ENCODE measurements at regions not wholly inside any gene's neighbourhood (a gene's known extent, or its start where the extent isn't known, plus 50 kb on each side); places are given as distances from the start of the nearest gene placed in this dataset.
A peak's percentile ranks its signal among the peaks of the same experiment; 100 is the strongest.

DNA sequence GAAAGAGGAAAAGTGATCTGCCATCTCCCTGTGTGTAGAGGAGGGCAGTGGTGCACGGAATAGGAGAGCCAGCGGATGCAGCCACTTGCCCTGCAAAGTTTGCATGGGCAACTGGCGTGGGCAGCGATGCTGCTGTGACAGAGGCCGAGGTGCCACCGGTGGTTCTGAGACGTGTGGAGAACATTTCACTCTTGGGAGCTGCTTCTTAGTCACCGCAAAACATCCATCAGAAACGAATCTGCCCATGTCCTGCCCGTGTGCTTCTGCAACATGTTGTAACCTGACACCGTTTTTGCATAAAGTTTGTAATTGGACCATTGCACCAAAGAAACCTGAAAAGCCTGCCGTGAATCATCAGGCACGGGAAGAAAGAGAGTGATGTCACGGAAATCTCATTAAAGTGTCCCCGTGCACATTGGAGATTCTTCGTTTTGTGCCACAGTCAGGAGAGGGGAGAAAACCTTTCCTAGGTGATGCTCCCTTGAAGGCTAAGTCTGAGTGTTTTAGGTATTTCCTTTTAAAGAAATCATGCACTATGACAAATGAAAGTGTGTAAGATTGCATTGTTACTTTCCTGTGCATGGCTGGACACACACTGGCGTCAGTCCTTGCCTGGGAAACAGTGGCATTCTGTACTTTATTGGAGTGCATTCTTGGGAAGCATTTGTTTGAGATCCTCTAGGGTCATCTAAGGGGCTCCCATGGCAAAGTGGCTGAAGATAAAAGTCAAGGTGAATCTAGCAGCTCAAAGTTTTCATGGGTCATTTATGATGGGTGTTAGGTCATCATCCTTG is 302.6 kb downstream of the KLF6 start:
- no peak for DNase-seq (ENCODE audit: low spot score)

DNA sequence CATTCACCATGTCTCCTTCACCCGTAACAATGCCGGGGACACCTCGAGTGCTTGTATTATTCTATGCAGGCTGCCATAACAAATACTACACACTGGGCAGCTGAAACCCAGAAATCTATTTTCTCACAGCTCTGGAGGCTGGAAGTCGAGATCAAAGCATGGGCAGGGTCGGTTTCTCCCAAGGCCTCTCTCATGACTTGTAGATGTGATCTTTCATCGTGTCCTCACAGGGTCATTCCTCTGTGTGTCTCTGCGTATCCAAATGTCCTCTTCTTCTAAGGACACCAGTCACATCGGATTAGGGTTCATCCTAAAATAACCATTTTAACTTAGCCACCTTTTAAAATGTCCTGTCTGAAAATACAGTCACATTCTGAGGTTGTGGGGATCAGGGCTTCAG is 303.5 kb downstream of the KLF6 start:
- DNase-seq (ENCODE audit: low spot score) = no peak

DNA sequence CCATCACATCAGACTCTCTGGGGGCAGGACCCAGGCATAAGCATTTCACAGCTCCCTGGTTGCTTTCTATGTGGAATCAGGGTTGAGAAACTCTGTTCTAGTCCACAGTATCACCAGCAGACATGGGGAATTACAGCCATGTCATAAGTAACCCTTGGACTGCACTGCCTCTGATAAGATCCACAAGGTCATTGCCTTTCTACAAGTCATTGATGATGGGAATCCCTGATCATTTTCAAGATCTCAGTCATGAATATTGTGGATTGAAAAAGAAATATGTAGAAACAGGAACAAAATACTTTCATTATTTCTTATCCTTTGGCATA is 304.1 kb downstream of the KLF6 start:
- no peak for DNase-seq (ENCODE audit: low spot score)

DNA sequence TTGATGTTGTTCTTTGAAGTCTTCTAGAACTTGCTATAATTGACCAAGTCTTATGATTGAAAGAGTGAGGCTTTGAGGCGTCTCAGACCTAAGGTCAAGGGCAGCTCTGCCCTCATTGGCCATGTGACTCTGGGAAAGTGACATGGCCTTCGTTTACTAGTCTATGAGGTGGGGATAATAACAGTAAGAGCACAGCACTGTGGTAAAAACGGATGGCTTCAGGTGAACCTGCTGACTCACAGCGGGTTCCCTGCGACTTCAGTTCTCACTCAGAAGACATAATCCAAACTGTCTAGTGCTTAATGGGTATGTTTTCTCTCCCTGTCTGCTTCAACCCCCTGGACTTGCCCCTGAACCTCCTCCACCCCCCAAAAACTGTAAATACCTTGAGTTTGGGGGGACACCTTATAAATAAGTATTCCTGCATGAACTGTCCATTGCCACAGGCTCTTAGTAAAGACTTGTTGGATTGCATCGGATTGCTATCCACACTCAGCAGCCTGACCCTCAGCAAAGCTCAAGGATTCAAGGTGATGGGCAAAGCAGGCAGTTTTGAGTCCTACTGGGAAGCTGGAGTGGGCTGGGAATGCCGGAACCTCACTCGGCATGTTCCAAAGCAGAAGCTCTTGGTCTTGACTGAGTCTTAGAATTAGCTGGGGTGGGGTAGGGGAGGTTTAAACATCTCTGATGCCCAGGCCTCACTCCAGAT is 304.6 kb downstream of the KLF6 start:
- no peak for DNase-seq (ENCODE audit: low spot score)

DNA sequence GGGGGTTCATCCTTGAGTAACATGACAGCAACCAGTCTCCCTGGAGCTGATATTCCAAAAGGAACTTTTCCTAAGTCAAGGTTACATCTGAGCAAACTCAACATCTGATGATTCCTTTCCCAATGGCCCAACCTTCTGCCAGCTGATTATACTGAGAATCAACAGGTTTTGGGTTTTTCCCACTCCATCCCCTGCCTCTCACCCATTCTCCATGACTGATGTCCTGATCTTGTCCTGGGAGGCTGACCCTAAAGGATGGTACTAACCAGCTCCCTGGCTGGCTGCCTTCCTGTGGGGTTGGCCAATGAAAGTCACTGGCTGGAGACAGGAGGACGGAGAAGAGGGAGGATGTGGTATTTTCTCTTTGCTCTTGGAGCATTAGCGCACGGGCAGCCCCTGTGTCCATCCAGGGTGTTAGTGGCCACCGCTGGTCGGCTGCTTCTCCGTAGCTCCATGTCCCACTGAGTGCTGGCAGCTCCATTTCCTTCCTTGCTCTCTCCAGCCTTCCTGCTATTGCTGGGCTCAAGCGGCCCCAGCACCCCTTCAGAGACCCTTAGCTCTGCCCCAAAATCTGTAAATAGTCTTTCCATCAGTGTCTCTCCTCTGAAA is 306.2 kb upstream of the PITRM1 start:
- DNase-seq (ENCODE audit: low spot score) = no peak

DNA sequence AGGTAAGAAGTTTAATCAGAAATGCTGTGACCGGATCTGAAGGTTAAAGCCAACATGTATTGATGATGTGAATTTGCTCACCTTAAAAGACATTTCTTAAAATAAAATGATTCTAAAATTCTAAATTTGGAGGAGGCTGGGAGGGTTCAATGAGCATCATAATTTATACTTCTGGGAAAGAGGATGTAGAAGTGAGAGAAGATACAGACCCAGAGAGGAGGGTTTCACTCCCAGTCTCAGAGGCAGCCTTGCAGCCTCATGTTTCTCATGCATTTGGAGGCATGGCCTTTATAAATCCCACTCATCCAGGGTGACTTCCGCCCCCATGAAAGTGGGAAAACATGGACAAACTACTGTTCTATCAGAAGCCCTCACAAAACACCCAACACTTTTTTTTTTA is 305.6 kb upstream of the PITRM1 start:
- DNase-seq (ENCODE audit: low spot score) = no peak

DNA sequence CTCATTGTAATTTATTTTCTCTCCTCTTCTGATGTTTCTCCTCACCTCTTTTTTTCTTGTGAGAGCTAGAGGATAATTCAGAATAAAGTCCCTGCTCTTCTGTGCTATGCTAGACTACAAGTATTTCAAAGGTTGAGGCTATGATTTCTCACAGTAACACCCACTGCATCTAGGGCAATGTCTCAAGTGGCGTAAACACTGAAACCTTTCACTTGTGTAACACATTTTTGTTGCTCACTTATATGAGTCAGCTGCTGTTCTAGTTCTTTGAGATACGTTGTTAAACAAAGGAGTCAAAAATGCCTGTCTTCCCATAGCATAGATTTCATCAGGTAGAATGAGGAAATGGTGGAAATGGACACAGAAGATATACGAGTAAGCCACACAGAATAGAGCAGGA is 305.1 kb upstream of the PITRM1 start:
- no peak for DNase-seq (ENCODE audit: low spot score)

DNA sequence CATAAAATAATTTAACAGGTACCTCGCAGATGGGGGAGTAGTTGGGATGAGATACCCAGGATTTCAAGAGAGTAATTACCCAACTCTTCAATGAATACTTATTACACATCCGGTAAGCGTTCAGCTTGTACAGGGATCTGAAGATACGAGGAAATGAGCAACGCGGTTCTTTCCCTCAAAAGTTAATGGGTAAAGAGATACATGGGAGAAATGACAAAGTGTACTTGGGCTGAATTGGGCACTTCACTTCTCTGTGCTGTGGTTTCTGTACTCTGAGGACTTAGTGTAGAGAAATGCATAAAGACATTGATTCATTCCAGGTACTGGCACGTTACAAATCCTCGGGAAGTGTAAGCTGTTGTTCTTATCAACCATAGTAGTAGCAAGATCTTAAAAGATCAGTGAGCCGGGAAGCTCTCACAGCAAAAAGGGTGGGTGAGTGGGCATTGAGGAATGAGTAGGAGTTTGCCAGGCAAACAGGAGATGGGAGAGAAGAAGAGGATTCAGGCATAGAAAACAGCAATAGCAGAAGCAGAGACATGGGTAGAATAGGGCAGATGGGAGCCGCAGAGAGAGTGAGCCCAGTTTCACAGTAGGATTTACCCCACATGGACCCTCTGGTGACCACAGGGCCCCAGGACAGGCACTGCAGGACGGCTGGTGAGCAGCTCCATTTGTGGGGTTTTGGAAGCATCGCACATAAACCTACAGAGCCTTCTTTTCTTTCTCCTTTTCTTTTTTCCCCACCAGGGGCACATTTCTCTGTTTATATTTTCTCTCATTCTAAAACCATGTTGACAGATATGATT is 304.3 kb upstream of the PITRM1 start:
- DNase-seq (ENCODE audit: low spot score) = no peak

DNA sequence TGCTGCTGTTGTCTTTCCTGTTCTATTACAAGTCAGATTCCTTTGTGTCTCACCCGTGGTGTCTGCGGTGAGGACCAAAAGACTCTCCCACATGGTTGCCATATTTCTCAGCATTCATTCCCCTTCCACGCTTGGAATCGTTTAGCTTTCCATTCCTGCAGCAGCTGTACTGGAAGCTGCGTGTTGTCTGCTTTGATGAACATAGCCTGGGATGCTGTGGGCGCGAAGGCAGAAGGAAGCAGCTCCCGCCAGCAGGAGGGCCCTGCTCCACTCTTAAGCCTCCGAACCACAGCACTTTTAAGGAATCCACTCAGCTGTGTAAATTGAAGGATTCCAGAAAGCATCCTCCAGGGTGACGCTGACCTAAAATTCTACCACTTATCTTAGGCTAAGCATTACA is 303.6 kb upstream of the PITRM1 start:
- DNase-seq (ENCODE audit: low spot score) = no peak

DNA sequence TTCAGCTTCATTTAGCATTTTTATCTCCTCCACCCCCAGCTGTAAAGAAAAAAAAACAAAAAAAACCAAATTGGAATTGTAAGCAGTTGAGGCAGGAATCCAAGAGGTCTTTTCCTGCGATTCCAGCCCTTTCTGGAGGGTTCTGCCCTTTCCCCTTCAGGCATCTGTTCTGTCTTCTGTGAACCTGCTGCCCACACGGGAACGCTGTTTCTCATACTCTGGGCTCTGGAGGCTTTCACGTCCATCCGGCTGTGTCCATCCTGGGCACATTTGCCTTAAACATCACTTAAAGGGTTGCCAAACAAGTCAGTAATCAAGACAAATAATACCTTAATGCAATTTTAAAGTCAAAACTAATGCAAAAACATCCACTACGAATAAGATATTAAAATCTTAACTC is 302.8 kb upstream of the PITRM1 start:
- no peak for DNase-seq (ENCODE audit: low spot score)

DNA sequence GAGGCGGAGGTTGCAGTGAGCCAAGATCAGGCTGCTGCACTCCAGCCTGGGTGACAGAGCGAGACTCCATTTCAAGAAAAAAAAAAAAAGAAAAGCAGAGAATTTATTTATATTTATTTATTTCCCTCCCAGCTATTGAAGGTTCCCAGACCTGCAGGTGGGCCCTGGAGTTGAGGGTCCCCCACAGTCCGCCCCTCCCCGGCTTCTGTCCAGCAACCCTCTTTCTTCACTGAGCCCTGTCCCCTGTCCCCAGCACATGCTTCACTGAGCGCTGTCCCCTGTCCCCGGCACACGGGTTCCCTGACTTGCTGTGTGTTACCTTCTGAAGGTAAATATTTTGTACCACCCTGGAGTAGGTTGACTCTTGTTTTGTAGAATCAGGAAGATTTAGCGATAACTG is 301.7 kb upstream of the PITRM1 start:
- no peak for DNase-seq (ENCODE audit: low spot score)

DNA sequence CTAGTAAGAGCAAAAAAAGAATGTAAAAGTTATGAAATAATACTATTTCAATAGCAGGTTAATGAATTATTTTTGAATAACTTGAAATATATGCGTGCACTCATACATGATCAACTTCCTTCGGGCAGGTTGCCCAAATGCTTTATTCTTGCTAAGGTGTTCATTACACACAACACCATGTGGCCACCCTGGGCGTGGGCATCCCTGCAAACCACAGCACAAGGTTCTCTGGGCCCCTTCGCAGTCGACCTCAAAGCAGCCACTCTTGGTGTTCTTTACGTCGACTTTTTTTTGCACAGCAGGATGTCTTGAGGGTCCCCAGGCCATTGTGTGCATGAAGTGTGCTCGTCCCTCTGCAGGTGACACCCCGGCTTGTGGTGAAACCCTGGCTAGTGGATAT is 300.7 kb upstream of the PITRM1 start:
- no peak for DNase-seq (ENCODE audit: low spot score)

DNA sequence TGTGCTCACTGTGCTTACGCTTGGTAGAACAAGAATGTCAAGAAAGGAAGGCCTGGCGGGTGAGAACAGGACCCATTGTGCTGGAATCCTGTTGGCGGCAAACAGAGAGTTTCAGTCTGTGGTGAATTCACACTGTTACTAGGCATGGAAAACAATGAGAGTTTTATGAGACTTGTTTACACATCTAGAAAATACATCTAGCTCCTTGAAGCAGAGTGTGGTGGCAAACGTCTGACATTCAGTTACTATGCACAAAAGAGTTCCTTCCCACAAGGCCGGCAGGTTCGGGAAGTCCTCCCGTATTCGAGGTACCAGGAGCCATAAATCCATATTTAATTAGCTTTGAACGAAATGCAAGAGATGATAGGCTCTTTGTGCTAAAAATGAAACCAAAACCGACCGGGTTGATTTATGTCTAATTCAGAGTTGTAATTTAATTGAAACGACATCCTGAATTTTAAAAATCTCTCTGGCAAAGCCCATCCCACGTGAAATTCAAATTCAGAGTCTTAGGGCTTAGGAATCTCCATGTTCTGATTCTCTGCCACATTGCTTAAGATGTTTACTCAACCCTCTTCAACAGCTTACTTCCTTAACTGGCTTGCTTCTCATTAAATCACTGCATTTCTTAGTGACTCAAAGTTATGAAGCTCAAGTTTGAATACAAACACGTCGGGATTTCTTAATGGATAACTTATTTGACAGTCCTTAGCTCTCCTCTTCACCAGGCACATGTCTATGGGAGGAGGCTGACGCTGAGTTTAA is 299.9 kb upstream of the PITRM1 start:
- no peak for DNase-seq (ENCODE audit: low spot score)

DNA sequence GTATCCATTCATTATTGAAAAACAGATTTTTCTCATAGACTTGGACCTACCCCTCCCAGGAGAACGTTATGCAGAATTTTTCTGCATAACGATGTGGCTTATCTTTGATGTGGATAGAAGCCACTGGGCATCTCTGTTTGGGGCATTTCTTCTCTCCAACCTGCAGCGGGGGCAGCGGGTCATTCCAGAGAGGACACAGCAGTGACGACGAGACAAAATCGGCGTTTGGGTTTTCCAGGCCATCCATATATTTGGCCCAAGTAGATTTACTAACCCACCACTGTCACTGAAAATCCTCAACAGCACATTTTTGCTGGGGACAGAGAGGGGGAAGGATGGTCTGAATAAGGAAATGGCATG is 299.3 kb upstream of the PITRM1 start:
- no peak for DNase-seq (ENCODE audit: low spot score)

DNA sequence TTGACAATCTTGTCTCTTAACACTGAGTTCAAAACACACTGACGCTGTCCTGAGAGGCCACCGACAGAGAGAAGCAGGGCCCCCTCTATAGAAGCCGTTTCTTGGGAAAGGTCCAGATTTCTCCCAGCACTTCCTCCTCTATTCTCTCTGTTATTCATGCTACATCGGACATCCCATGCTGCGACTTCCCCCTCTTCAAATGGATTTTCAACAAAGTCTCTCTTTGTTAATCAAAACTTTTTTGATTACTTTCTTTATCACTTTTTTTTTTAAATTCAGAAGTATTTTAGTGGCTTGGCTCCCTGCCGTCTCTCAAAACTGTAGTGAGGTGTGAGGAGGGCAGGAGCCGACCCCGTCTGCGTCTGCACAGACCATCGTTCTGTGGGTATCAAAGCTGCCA is 298.9 kb upstream of the PITRM1 start:
- DNase-seq (ENCODE audit: low spot score) = no peak

DNA sequence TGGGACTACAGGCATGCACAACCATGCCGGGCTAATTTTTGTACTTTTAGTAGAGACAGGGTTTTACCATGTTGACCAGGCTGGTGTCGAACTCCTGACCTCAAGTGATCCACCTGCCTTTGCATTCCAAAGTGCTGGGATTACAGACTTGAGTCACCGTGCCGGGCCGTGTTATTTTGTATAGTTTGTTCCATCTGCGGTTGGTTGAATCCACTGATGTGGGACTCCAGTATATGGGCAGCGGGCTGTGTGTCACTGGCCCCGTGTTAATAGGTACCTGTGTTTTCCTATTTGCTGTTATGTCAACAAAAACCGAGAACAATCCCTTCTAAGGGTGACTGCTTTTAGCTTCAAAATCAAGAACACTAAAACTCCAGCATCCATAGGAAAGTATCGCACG is 297.6 kb upstream of the PITRM1 start:
- DNase-seq (ENCODE audit: low spot score) = no peak

DNA sequence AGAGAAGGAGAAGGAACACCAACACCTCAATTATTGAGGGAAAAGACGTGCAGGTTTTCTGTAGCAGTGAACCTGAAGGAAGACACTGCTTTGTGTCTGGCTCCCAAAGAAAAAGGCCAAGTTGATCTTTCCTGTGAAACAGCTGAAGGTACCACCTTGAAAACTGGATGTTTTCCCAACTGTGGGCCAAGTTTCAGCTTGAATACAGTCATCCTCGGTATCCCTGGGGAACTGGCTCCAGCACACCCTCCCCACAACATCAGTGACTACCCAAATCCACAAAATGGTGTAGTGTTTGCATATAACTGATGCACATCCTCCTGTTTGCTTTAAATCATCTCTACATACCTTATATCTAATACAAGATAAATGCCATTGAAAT is 297.0 kb upstream of the PITRM1 start:
- no peak for DNase-seq (ENCODE audit: low spot score)

DNA sequence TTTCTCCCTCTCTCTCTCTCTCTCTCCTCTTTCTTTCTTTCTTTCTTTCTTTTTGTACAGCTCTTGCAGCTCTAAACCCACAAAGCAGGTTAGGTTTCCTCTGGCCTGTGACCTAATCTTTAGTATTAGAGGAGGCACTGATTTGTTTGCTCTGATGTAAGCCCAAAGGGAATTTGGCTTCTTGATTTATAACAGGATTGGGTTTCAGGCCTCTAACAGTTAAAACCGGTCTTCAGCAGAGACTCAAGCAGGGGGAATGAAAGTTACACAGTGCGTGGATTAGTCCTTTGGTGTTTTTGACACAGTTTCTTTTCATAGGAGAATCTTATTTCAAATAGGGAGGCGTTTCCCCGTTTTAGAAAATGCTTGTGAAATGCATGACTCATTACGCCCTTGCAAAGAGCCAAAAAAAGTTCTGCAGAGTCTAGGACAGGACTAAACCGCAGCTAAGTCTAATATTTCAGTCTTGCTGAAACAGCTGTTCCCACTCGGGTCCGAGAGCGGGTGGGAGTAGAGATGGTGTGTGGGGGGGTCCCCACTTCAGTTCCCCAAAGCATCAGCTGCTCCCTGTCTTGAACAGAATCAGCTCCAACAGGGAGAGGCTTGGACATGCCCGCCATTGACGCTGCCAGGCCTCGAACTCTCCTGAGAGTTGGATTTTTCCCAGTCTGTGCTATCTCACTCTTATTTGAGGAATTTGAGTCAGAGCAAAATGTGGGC is 296.5 kb upstream of the PITRM1 start:
- DNase-seq (ENCODE audit: low spot score) = peak; percentile 81

DNA sequence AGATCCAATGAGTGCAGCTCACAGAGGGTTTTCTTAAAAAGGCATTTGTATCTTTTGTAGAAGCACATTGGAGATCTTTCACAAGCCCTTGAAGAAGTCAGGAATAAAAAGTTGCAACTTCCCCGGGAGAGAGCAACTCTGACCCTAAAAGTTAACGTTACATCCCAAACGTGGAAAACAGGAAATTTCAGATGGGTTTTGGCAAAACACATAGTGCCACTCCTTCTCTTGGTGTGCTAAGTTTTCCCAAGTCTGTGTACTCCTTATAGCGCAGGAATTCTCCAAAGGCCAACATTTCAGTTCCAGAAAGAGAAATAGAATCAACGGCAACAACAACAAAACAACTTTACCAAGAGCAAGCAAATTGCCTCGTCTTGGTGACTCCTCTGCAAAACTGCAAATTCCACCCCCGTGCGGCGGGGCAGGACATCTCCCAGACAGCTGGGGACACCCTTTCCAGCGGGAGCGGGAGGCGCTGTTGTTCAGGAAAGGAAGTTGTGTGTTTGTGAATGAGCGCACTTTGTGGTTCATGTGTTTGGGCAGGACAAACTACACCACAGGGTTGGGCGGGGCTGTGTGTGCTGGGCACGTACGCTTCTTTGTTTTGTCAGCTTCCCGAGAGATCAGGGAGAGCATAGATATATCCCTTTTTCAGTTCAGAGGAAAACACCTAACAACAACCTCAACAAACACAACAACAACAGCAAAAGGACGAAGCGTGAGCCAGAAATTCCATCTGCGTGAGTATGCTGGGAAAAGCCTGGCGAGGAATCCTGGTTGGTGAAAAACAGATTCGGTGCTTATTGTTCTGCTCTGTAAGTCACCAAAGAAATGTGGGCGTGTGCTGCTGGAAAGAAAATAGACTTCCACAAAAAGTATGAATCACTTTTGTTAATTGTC is 294.7 kb upstream of the PITRM1 start:
- DNase-seq (ENCODE audit: low spot score) = peak; percentile 79

DNA sequence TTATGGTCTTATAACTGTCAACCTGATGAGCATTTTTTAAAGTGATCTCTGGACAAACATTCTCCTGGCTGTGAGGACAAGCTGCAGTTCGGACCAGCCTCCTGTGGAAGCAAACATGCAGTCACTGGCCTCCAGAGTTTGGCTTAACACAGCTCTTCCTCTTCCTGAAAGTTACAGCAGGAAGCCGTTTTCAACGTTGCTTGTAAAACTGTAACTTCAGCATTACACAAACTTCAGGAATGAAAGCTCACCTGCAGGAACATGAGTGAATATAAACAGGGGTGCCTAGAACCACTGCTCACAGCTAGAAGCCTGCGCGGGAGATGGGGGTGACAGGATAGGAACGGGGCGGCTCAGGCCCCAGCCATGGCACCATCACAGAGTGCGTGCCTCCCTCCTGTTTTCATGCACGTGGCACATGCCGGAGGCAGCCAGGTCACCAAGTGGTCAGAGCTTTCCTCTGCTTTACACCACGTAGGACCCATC is 292.9 kb upstream of the PITRM1 start:
- DNase-seq (ENCODE audit: low spot score) = no peak
